ENCODE measurements at regions not wholly inside any gene's neighbourhood (a gene's known extent, or its start where the extent isn't known, plus 50 kb on each side); places are given as distances from the start of the nearest gene placed in this dataset.
A peak's percentile ranks its signal among the peaks of the same experiment; 100 is the strongest.

- H3K9me3 ChIP-seq (ENCODE audit: low read depth) = no peaks in the 10 kb centered on the region
- peak overlapping the region; percentile 47 for H3K4me2 ChIP-seq (ENCODE audit: unreplicated experiment)
- DNase-seq = peak; percentile 91
- peaks cover 35% of the 10 kb centered on the region for H3K4me1 ChIP-seq (ENCODE audit: insufficient read depth)
- H3K9me2 ChIP-seq (ENCODE audit: insufficient read depth) = no peaks in the 10 kb centered on the region
- peak overlapping the region; percentile 82 for H3K27ac ChIP-seq
- H3K4me3 ChIP-seq = no peak overlapping the region
- in situ Hi-C loops (cut with MboI) = no loop called here
- no peaks in the 10 kb centered on the region for H3K79me2 ChIP-seq (ENCODE audit: insufficient read depth)
- H3K9ac ChIP-seq = peak overlapping the region; percentile 40
- H3K27me3 ChIP-seq (replicated peaks; ENCODE audit: insufficient read depth) = no peaks in the 10 kb centered on the region
- no peak for TF ChIP-seq EZH2 (IDR thresholded peaks at IDR 0.05; ENCODE audit: insufficient read depth, poor library complexity, severe bottlenecking)
- TF ChIP-seq EZH2phosphoT487 (IDR thresholded peaks at IDR 0.05; ENCODE audit: insufficient read depth, low read depth) = no peak
- no peaks in the 10 kb centered on the region for H3K36me3 ChIP-seq (ENCODE audit: low read depth)
- H4K20me1 ChIP-seq (ENCODE audit: insufficient read depth) = no peaks in the 10 kb centered on the region
- peaks cover 53% of the 10 kb centered on the region for H3F3A ChIP-seq (ENCODE audit: insufficient read depth)
- H2AFZ ChIP-seq = no peak overlapping the region
- WGBS, 2 experiments (ENCODE audit: low coverage in 1 of 2, low lambda C conversion rate in 2 of 2, missing lambda C conversion rate in 2 of 2) = 24 to 25% methylated on average over 5 of the region's 5 CpGs
These were observed 179.1 kb downstream of the BLID start for GRCh38 chr11:121936781-121937447.

- Histone ChIP-seq H3K36me3 (ENCODE audit: low read depth) (no peaks in the 10 kb centered on the region), H3F3A (ENCODE audit: insufficient read depth) (peaks cover 59% of the 10 kb centered on the region), H3K9me2 (ENCODE audit: insufficient read depth) (no peaks in the 10 kb centered on the region), H3K9ac (peak overlapping the region; percentile 40), H3K4me1 (ENCODE audit: insufficient read depth) (peaks cover 41% of the 10 kb centered on the region), H3K4me3 (no peak overlapping the region), H3K9me3 (ENCODE audit: low read depth) (no peaks in the 10 kb centered on the region), H3K4me2 (ENCODE audit: unreplicated experiment) (peak overlapping the region; percentile 47), H3K79me2 (ENCODE audit: insufficient read depth) (no peaks in the 10 kb centered on the region), H2AFZ (0 out of 2 replicates have a peak overlapping the region, but pooled peaks have one; percentile 7), H3K27me3 (replicated peaks; ENCODE audit: insufficient read depth) (no peaks in the 10 kb centered on the region), H4K20me1 (ENCODE audit: insufficient read depth) (no peaks in the 10 kb centered on the region), H3K27ac (peak overlapping the region; percentile 82)
- in situ Hi-C loops (cut with MboI) = no loop called here
- TF ChIP-seq EZH2phosphoT487 (IDR thresholded peaks at IDR 0.05; ENCODE audit: insufficient read depth, low read depth) (no peak), EZH2 (IDR thresholded peaks at IDR 0.05; ENCODE audit: insufficient read depth, poor library complexity, severe bottlenecking) (no peak)
- DNase-seq = peak; percentile 75
- WGBS, 2 experiments (ENCODE audit: low coverage in 1 of 2, low lambda C conversion rate in 2 of 2, missing lambda C conversion rate in 2 of 2) = 0% methylated on average over 1 of the region's 1 CpG
These were observed 179.6 kb downstream of the BLID start for GRCh38 chr11:121936370-121936769.

- no peaks in the 10 kb centered on the region for H4K20me1 ChIP-seq (ENCODE audit: insufficient read depth)
- DNase-seq = peak; percentile 33
These were observed 182.3 kb downstream of the BLID start for GRCh38 chr11:121933694-121934093.

GRCh38 chr11:121933294-121933693, 182.7 kb downstream of the BLID start:
- no peak overlapping the region for H3K9ac ChIP-seq
- H3K79me2 ChIP-seq (ENCODE audit: insufficient read depth) = no peaks in the 10 kb centered on the region
- H3K4me2 ChIP-seq (ENCODE audit: unreplicated experiment) = no peak overlapping the region
- no peaks in the 10 kb centered on the region for H3K9me3 ChIP-seq (ENCODE audit: low read depth)
- no peak for DNase-seq
- peaks cover 60% of the 10 kb centered on the region for H3K4me1 ChIP-seq (ENCODE audit: insufficient read depth)
- no peaks in the 10 kb centered on the region for H3K27me3 ChIP-seq (replicated peaks; ENCODE audit: insufficient read depth)
- H3F3A ChIP-seq (ENCODE audit: insufficient read depth) = peaks cover 56% of the 10 kb centered on the region
- no peaks in the 10 kb centered on the region for H4K20me1 ChIP-seq (ENCODE audit: insufficient read depth)
- H3K9me2 ChIP-seq (ENCODE audit: insufficient read depth) = no peaks in the 10 kb centered on the region
- WGBS, 2 experiments (ENCODE audit: low coverage in 1 of 2, low lambda C conversion rate in 2 of 2, missing lambda C conversion rate in 2 of 2) = 88% methylated on average over 8 of the region's 8 CpGs
- no peak overlapping the region for H3K4me3 ChIP-seq
- H3K36me3 ChIP-seq (ENCODE audit: low read depth) = no peaks in the 10 kb centered on the region
- peak overlapping the region; percentile 7; the same call in 1 of the 2 replicates for H3K27ac ChIP-seq
- H2AFZ ChIP-seq = no peak overlapping the region
- TF ChIP-seq EZH2phosphoT487 (IDR thresholded peaks at IDR 0.05; ENCODE audit: insufficient read depth, low read depth) = no peak
- no peak for TF ChIP-seq EZH2 (IDR thresholded peaks at IDR 0.05; ENCODE audit: insufficient read depth, poor library complexity, severe bottlenecking)
- in situ Hi-C loops (cut with MboI) = no loop called here

More at GRCh38 chr11:121933694-121934093, 182.3 kb downstream of the BLID start:
- Histone ChIP-seq H3K4me1 (ENCODE audit: insufficient read depth) (peaks cover 60% of the 10 kb centered on the region), H3K9me2 (ENCODE audit: insufficient read depth) (no peaks in the 10 kb centered on the region), H3K79me2 (ENCODE audit: insufficient read depth) (no peaks in the 10 kb centered on the region), H3K4me3 (no peak overlapping the region), H3K36me3 (ENCODE audit: low read depth) (no peaks in the 10 kb centered on the region), H3K9me3 (ENCODE audit: low read depth) (no peaks in the 10 kb centered on the region), H3F3A (ENCODE audit: insufficient read depth) (peaks cover 60% of the 10 kb centered on the region), H3K27ac (no peak overlapping the region), H2AFZ (no peak overlapping the region), H3K27me3 (replicated peaks; ENCODE audit: insufficient read depth) (no peaks in the 10 kb centered on the region), H3K9ac (no peak overlapping the region), H3K4me2 (ENCODE audit: unreplicated experiment) (no peak overlapping the region)
- in situ Hi-C loops (cut with MboI) = no loop called here
- TF ChIP-seq EZH2phosphoT487 (IDR thresholded peaks at IDR 0.05; ENCODE audit: insufficient read depth, low read depth) (no peak), EZH2 (IDR thresholded peaks at IDR 0.05; ENCODE audit: insufficient read depth, poor library complexity, severe bottlenecking) (no peak)
- 55 to 66% methylated on average over 2 of the region's 2 CpGs for WGBS, 2 experiments (ENCODE audit: low coverage in 1 of 2, low lambda C conversion rate in 2 of 2, missing lambda C conversion rate in 2 of 2)

Data from GM23248 (cell line).